ENCODE measurements at regions not wholly inside any gene's neighbourhood (a gene's known extent, or its start where the extent isn't known, plus 50 kb on each side); places are given as distances from the start of the nearest gene placed in this dataset.

- DNase-seq (ENCODE audit: low read depth, low spot score), result peak; percentile 48
- Histone ChIP-seq H3K4me3 (ENCODE audit: control insufficient read depth in 2 of 3, extremely low read depth in 1 of 3, insufficient read depth in 2 of 3, low read depth in 1 of 3, low read length in 3 of 3) (peak overlapping the region in 1 of 3 experiments; percentile 37), H4K20me1 (ENCODE audit: control insufficient read depth, extremely low read depth, insufficient read depth, low read length) (no peaks in the 10 kb centered on the region), H3K27me3 (ENCODE audit: control insufficient read depth, extremely low read depth, insufficient read depth, low read length) (no peaks in the 10 kb centered on the region), H3K9me3 (ENCODE audit: control insufficient read depth, low read depth, low read length) (no peaks in the 10 kb centered on the region), H3K36me3 (ENCODE audit: control insufficient read depth in 2 of 2, extremely low read depth in 1 of 2, insufficient read depth in 2 of 2, low read length in 2 of 2) (no peaks in the 10 kb centered on the region), H2AFZ (ENCODE audit: control insufficient read depth, low read length) (no peak overlapping the region), H3K4me2 (ENCODE audit: control insufficient read depth, extremely low read depth, insufficient read depth, low read depth, low read length) (peak overlapping the region; percentile 59), H3K9ac (ENCODE audit: control insufficient read depth, extremely low read depth, insufficient read depth, low read length) (no peak overlapping the region), H3K27ac (ENCODE audit: control insufficient read depth, insufficient read depth, low read length) (no peak overlapping the region), H3K4me1 (ENCODE audit: control insufficient read depth, extremely low read depth, insufficient read depth, low read length) (peaks cover 27% of the 10 kb centered on the region), H3K79me2 (ENCODE audit: control insufficient read depth, insufficient read depth, low read length) (no peaks in the 10 kb centered on the region), H3K9me1 (ENCODE audit: control insufficient read depth, extremely low read depth, insufficient read depth, low read length) (no peaks in the 10 kb centered on the region)
- FAIRE-seq, result peak; percentile 89
- dilution Hi-C loops (cut with MboI; ENCODE audit: extremely low pct_ligation_motif_present, low sequenced_read_pairs), result no loop called here
- peak in 2 of 3 experiments; percentile 46 to 52 for TF ChIP-seq CTCF (optimal IDR thresholded peaks at IDR 0.05 in 1 of 3, IDR thresholded peaks at IDR 0.05 in 1 of 3, conservative IDR thresholded peaks at IDR 0.05 in 1 of 3; ENCODE audit: extremely low read depth in 1 of 3, insufficient read depth in 2 of 3, low read length in 3 of 3)
- no peak for TF ChIP-seq EZH2 (IDR thresholded peaks at IDR 0.05; ENCODE audit: low read length)
Measured at GRCh38 chr10:90148116-90148855, 446.9 kb downstream of the KIF20B start.

DNA sequence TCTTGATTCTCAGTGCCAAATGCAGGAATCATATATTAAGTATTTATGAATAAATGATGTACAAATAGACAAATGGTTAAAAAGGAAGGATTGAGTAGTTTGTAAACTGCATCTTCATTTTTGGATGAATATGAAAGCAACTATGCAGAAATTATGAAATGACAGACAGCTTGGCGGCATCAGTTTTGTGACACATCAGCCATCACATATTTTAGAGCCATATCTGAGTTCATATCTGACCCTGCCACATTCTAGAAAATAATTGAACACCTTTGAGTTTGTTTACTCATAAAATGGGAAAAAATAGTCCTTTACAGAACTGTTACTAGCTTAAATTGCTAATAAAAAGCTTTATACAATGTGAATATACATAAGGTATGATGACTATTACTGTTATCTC is 448.2 kb downstream of the KIF20B start:
- H3K36me3 ChIP-seq (ENCODE audit: control insufficient read depth in 2 of 2, extremely low read depth in 1 of 2, insufficient read depth in 2 of 2, low read length in 2 of 2), result no peaks in the 10 kb centered on the region
- no peaks in the 10 kb centered on the region for H3K79me2 ChIP-seq (ENCODE audit: control insufficient read depth, insufficient read depth, low read length)
- H3K9me1 ChIP-seq (ENCODE audit: control insufficient read depth, extremely low read depth, insufficient read depth, low read length), result no peaks in the 10 kb centered on the region
- FAIRE-seq (no peak), DNase-seq (ENCODE audit: low read depth, low spot score) (no peak)
- no peaks in the 10 kb centered on the region for H4K20me1 ChIP-seq (ENCODE audit: control insufficient read depth, extremely low read depth, insufficient read depth, low read length)
- H3K9me3 ChIP-seq (ENCODE audit: control insufficient read depth, low read depth, low read length), result no peaks in the 10 kb centered on the region
- dilution Hi-C loops (cut with MboI; ENCODE audit: extremely low pct_ligation_motif_present, low sequenced_read_pairs), result no loop called here
- no peak overlapping the region for H3K4me2 ChIP-seq (ENCODE audit: control insufficient read depth, extremely low read depth, insufficient read depth, low read depth, low read length)
- H3K27ac ChIP-seq (ENCODE audit: control insufficient read depth, insufficient read depth, low read length), result no peak overlapping the region
- no peak overlapping the region for H3K4me3 ChIP-seq (ENCODE audit: control insufficient read depth in 2 of 3, extremely low read depth in 1 of 3, insufficient read depth in 2 of 3, low read depth in 1 of 3, low read length in 3 of 3)
- H3K9ac ChIP-seq (ENCODE audit: control insufficient read depth, extremely low read depth, insufficient read depth, low read length), result no peak overlapping the region
- H2AFZ ChIP-seq (ENCODE audit: control insufficient read depth, low read length), result no peak overlapping the region
- no peaks in the 10 kb centered on the region for H3K27me3 ChIP-seq (ENCODE audit: control insufficient read depth, extremely low read depth, insufficient read depth, low read length)
- peaks cover 27% of the 10 kb centered on the region for H3K4me1 ChIP-seq (ENCODE audit: control insufficient read depth, extremely low read depth, insufficient read depth, low read length)
- TF ChIP-seq CTCF (optimal IDR thresholded peaks at IDR 0.05 in 1 of 3, IDR thresholded peaks at IDR 0.05 in 1 of 3, conservative IDR thresholded peaks at IDR 0.05 in 1 of 3; ENCODE audit: extremely low read depth in 1 of 3, insufficient read depth in 2 of 3, low read length in 3 of 3) (no peak), EZH2 (IDR thresholded peaks at IDR 0.05; ENCODE audit: low read length) (no peak)
